AG04449 (cell line): ENCODE measurements at regions not wholly inside any gene's neighbourhood (a gene's known extent, or its start where the extent isn't known, plus 50 kb on each side); places are given as distances from the start of the nearest gene placed in this dataset.
"Not testable (repeated sequence)": the region's sequence is repeated elsewhere in the genome, so short reads cannot be mapped to it uniquely, and the experiment has no call there.

Experiments used
- CTCF ChIA-PET: fragments of 350-600 bp; formaldehyde crosslinking; extraction: SDS; loops from one replicate; lab custom pipeline; 2021; ENCODE audit warnings: antibody characterized with exemption; lab: Yijun Ruan, JAX
- POLR2A ChIA-PET: fragments of 400-600, 350-600 bp; formaldehyde crosslinking; extraction: SDS; loops from one replicate; lab custom pipeline; 2020; ENCODE audit warnings: antibody characterized with exemption, inconsistent platforms; lab: Yijun Ruan, JAX
- DNase-seq: peaks from one replicate; pipeline ENCODE4 v3.0.0-alpha.2; 2010; ENCODE audit warnings: low read depth, low spot score
- H3K4me3 ChIP-seq: 2 replicates; pipeline ENCODE4 v1.5.1; 2011; ENCODE audit warnings: low read depth, mild to moderate bottlenecking, control low read depth, low read length
- TF ChIP-seq, protein P1 (sequence below): IDR thresholded peaks from one replicate; pipeline ENCODE4 v1.5.1; 2011; ENCODE audit warnings: mild to moderate bottlenecking, moderate library complexity, low read length, control low read depth, inconsistent platforms; ENCODE audit not compliant: insufficient read depth; ENCODE audit errors: missing control alignments

DNA sequence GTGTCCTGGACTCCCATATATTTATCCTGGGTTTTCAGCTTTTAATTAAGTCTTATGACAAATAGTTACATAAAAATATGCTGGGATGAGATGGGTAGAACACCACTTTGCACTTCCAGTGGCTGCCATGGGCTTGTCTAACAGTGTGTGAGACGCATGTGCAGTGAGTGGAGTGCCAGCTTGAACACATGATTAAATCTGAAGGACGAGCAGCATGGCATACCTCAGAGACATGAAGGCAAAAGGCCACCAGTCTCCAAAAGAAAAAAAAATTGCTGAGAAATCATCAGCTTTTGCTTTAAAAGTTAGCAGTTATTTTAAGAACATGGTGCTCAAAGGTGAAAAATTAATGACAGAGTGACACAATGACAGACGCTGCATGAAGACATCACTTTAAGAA is 139.0 kb upstream of the ADCY1 start:
- POLR2A ChIA-PET = no interaction called here

DNA sequence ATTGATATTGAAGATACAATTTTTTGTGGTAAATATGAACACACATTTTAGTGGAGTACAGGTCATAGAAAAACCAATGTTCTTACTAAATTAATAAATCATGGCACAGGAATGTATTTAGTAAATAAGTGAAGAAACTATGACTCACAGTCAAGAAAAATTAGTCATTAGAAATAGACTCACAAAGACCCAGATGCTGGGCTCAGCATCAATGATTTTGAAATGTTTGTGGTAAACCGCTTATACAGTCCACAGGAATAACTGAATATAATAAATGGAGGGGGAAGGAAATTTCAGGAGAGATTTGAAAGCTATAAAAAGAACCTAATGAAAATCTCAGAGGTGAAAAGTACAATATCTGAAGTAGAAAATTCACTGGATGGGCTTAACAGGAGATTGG is 138.3 kb upstream of the ADCY1 start:
- POLR2A ChIA-PET = no interaction called here
- no peak overlapping the region for H3K4me3 ChIP-seq
- CTCF ChIA-PET = no interaction called here
- TF ChIP-seq, protein P1, sequence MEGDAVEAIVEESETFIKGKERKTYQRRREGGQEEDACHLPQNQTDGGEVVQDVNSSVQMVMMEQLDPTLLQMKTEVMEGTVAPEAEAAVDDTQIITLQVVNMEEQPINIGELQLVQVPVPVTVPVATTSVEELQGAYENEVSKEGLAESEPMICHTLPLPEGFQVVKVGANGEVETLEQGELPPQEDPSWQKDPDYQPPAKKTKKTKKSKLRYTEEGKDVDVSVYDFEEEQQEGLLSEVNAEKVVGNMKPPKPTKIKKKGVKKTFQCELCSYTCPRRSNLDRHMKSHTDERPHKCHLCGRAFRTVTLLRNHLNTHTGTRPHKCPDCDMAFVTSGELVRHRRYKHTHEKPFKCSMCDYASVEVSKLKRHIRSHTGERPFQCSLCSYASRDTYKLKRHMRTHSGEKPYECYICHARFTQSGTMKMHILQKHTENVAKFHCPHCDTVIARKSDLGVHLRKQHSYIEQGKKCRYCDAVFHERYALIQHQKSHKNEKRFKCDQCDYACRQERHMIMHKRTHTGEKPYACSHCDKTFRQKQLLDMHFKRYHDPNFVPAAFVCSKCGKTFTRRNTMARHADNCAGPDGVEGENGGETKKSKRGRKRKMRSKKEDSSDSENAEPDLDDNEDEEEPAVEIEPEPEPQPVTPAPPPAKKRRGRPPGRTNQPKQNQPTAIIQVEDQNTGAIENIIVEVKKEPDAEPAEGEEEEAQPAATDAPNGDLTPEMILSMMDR = no peak
- DNase-seq = no peak

More for the DNA sequence above, 139.0 kb upstream of the ADCY1 start:
- DNase-seq = no peak
- TF ChIP-seq, protein P1 = no peak
- CTCF ChIA-PET = no interaction called here
- H3K4me3 ChIP-seq = no peak overlapping the region

DNA sequence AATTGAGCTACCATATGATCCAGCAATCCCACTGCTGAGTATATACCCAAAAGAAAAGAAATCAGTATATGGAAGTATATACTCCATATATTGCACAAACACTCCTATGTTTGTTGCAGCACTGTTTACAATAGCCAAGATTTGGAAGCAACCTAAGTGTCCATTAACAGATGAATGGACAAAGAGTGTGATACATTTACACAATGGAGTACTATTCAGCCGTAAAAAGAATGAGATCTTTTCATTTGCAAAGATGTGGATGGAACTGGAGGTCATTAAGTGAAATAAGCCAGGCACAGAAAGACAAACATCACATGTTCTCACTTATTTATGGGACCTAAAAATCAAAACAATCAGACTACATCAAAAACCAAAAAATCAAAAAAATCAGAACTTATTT is 133.4 kb upstream of the ADCY1 start:
- POLR2A ChIA-PET, H3K4me3 ChIP-seq, DNase-seq, CTCF ChIA-PET: not testable (repeated sequence)

DNA sequence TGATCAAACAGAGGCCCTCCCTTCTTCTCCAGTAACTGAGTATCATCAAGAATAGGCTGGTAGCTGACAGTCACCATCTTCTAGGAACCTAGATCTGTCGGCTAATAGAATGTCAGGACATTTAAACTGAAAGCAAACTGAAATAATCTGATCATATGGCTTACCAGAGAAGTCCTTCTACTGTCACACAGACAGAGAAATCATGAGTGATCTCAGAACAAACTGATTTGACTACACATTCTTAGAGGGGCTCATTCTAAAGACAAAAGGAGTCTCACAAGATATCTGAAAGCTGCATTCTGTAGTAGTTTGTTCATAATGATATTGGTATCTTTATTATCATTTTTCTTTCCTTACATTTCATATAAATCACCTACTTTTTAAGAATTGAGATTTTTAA is 130.9 kb upstream of the ADCY1 start:
- POLR2A ChIA-PET = no interaction called here
- DNase-seq = no peak
- no peak overlapping the region for H3K4me3 ChIP-seq
- CTCF ChIA-PET = no interaction called here
- TF ChIP-seq, protein P1 = no peak

DNA sequence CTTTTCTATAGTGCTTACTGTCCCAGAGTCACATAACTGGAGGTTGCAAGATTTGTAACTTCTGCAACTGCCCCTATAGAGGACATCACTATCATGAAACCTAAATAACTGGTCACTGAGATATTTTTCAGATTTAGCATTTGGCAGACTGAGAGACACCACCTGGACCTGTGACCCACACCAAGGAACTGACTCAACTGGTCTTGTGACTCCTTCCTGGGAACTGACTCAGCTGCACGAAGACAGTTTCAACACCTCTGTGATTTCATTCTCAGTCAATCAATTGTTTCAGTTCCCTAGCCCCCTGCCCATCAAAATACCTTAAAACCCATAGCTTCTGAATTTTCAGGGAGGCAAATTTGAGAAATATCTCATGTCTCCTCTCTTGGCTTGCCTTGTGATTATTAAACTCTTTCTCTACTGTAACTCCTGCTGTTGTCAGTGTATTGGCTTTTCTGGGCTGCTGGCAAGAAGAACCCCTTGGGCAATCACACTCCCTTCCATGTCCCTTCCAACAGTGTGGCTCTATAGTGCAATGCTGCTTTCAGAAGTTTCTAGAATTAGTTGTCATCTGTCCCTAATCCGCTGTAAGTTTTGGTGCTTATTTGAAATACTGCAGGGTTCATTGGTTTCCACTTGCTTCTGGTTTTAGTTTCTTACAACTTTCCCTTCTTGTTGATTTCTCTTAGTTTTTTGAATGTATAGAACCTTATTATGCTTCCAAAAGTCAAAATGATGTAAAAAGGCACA is 127.8 kb upstream of the ADCY1 start:
- no peak overlapping the region for H3K4me3 ChIP-seq
- TF ChIP-seq, protein P1 = no peak
- no peak for DNase-seq
- POLR2A ChIA-PET = no interaction called here
- CTCF ChIA-PET = no interaction called here

DNA sequence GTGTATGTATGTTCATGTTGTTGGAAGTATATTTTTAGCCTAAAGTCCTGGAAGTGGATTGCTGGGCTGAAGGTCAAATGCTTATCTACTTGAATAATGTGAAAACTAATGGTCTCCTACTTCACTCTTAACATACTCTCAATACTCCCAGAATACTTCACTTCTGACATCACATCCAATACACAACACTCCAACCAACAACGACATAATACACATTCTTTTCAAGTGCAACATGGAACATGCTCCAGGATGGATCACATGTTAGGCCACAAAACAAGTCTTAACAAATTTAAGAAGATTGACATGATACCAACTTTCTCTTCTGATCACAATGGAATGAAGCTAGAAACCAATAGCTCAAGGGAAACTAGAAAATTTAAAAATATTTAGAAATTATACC is 126.9 kb upstream of the ADCY1 start:
- POLR2A ChIA-PET = no interaction called here
- no peak overlapping the region for H3K4me3 ChIP-seq
- no peak for DNase-seq
- TF ChIP-seq, protein P1 = no peak
- CTCF ChIA-PET = no interaction called here
